ENCODE measurements at regions not wholly inside any gene's neighbourhood (a gene's known extent, or its start where the extent isn't known, plus 50 kb on each side); places are given as distances from the start of the nearest gene placed in this dataset.

DNA sequence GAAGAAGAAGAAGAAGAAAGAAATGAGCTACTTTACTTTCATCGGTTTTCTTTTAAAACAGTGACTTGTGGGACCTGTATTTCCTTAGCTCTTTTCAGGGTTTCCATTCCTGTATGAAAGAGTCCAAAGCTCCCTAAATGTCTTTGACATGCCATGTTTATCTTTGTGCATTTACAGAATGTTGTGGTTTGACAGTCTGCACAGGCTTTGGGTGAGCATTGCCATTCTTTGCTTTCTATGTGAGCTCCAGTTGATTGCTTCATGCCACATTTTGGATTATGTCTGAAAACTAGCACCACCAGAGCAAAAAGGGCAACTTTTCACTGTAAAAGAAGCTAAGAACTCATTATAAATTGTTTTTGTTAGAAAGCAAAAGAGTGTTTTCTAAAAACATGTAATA is 733.4 kb downstream of the TLE4 start:
- no peak for TF ChIP-seq EZH2 (IDR thresholded peaks at IDR 0.05; ENCODE audit: borderline replicate concordance, low read length)
- TF ChIP-seq, protein P1, sequence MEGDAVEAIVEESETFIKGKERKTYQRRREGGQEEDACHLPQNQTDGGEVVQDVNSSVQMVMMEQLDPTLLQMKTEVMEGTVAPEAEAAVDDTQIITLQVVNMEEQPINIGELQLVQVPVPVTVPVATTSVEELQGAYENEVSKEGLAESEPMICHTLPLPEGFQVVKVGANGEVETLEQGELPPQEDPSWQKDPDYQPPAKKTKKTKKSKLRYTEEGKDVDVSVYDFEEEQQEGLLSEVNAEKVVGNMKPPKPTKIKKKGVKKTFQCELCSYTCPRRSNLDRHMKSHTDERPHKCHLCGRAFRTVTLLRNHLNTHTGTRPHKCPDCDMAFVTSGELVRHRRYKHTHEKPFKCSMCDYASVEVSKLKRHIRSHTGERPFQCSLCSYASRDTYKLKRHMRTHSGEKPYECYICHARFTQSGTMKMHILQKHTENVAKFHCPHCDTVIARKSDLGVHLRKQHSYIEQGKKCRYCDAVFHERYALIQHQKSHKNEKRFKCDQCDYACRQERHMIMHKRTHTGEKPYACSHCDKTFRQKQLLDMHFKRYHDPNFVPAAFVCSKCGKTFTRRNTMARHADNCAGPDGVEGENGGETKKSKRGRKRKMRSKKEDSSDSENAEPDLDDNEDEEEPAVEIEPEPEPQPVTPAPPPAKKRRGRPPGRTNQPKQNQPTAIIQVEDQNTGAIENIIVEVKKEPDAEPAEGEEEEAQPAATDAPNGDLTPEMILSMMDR (conservative IDR thresholded peaks at IDR 0.05 in 1 of 2, IDR thresholded peaks at IDR 0.05 in 1 of 2; ENCODE audit: extremely low read depth in 1 of 2, insufficient read depth in 1 of 2, low read depth in 1 of 2, low read length in 2 of 2), result no peak

Data from mammary epithelial cell (primary cell).